IMR-90 (cell line): ENCODE measurements at regions not wholly inside any gene's neighbourhood (a gene's known extent, or its start where the extent isn't known, plus 50 kb on each side); places are given as distances from the start of the nearest gene placed in this dataset.

Source experiments
- CEBPB ChIP-seq: IDR thresholded peaks from 2 replicates; pipeline ENCODE4 v1.6.1; 2012; ENCODE audit warnings: low read depth, low read length, improper control_type of control experiment
- CTCF ChIP-seq: conservative IDR thresholded peaks from 2 replicates; pipeline ENCODE4 v1.5.1; 2012; ENCODE audit warnings: mild to moderate bottlenecking, low read depth, low read length, improper control_type of control experiment
- MAFK ChIP-seq: IDR thresholded peaks from 2 replicates; pipeline ENCODE4 v1.6.1; 2012; ENCODE audit warnings: low read depth, low read length, improper control_type of control experiment
- POLR2A ChIP-seq: IDR thresholded peaks from 2 replicates; pipeline ENCODE4 v1.6.1; 2012; ENCODE audit warnings: mild to moderate bottlenecking, low read depth, low read length
- RCOR1 ChIP-seq: IDR thresholded peaks from 2 replicates; pipeline ENCODE4 v1.6.1; 2012; ENCODE audit warnings: mild to moderate bottlenecking, low read length, improper control_type of control experiment; ENCODE audit not compliant: insufficient replicate concordance
- RFX5 ChIP-seq: IDR thresholded peaks from 2 replicates; pipeline ENCODE4 v1.8.0; 2012; ENCODE audit warnings: low read depth, mild to moderate bottlenecking, low read length, moderate library complexity

GRCh38 chr21:35210093-35210492 lies 161.0 kb upstream of the RUNX1 start:
- TF ChIP-seq CTCF (no peak), POLR2A (no peak), RCOR1 (no peak), RFX5 (no peak), CEBPB (no peak), MAFK (no peak)
